HG03066 (cell line): ENCODE measurements at regions not wholly inside any gene's neighbourhood (a gene's known extent, or its start where the extent isn't known, plus 50 kb on each side); places are given as distances from the start of the nearest gene placed in this dataset.
"Not testable (repeated sequence)": the region's sequence is repeated elsewhere in the genome, so short reads cannot be mapped to it uniquely, and the experiment has no call there.

Experiments used
- ATAC-seq: cut with Tn5 transposase; IDR thresholded peaks from one replicate; pipeline ENCODE4 v1.9.1; 2021; ENCODE audit warnings: low read depth; ENCODE audit not compliant: unreplicated experiment

DNA sequence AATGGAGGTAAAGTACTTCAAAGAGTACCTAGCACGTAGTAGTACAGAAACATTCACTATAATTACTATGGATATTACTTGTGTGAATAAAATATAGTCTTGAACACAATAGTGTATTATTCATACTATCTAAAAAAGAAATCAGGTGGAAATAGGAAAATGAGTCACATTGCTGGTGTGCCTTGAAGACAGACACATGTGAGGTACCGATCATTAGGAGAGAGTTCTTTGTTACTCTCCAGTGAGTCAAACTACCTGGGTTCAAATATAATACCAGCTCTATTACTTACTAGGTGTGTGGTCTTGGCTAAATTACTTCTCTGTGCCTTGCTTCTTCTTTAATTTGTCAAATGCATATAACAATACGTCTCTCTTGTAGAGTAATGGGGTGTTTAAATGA is 50.8 kb upstream of the BEND6 start:
- no peak for ATAC-seq

DNA sequence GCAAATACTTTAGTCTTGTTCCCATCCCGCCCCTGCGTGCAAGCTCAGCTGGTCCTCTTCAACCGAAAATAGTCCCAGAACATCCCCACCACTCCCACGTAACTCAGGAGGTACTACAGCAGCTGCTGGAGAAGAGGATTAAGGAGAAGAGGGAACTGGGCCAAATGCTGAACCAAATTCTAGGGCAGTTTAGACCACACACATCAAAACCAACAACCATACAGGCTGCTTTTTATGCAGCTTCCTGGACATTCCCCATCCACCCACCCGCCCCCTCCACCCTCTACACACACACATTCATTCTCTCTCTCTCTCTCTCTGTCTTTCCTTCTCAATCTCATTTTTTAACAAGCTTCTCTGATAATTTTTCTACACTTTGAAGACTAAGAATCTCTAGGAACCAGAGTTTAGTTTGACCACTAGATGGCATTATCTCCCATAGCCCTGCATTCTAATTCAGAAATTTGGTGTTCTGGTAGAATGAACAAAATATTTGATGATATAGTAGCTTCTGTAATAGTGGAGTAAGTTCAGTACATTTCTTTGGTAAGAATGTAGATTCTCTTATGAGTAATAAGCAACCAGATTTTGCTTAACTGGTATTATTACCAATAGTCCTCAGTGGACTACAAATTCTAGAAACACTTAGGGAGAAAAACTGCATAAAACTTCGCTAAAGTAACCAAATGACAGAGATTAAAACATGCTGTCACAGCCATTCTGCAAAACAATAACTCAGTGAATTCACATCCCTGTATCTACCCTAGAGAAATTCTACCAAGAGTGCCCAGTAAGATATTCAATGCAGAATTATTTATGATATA is 52.1 kb upstream of the BEND6 start:
- no peak for ATAC-seq

DNA sequence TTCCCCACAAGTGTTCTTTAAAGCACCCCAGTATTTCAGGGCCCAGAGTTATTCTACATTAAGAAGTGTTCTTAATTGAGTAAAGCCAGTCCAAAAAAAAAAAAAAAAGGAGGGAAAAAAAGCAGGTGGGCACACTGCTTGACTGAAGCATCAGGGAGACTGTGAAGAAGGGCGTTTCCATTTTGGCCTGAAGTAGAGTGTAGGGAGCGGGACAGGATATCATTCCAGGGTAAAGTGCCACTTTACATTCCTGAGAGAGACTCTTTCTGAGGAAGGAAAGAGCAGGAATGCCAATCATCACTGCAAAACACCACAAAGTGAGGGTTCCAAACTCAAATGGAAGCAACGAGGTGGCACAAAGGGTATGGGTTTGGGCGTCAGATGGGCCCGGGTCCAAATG is 54.1 kb upstream of the BEND6 start:
- no peak for ATAC-seq

DNA sequence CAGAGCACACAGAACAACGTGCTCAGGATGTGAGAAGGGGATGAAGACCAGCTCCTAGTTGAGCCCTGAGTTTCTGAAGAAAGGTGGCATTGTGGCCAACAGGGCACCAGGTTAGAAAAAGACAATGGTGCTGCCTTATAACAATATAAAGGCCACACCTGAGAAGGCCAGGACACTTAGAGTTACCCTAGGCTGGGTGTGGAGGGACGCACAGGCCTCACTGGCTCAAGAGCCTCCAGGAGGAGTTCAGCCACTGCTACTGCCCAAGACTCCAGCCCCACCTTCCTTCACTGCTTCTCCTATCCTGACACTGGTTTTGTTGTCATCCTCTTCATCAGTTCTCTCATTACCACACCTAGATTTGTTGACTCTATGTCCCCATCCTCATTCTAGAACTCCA is 55.2 kb upstream of the BEND6 start:
- no peak for ATAC-seq

DNA sequence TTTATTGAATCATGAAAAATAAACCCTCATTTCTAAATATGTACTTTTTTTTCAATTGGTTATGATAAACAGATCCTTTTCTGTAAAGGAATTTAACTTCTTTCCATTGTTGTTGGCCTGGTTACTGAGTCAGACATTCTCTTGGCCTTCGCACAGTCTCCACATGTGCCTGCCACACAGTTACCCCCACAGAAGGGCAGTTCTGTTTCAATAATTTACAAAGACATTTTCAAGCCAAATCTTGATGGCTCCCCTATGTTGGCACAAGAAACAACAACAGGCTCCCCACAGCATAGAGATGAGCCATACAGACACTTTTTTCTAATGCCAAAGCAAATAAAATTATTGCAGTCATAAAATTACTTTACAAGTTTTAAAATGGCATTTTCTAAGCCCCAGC is 55.6 kb upstream of the BEND6 start:
- ATAC-seq = no peak

DNA sequence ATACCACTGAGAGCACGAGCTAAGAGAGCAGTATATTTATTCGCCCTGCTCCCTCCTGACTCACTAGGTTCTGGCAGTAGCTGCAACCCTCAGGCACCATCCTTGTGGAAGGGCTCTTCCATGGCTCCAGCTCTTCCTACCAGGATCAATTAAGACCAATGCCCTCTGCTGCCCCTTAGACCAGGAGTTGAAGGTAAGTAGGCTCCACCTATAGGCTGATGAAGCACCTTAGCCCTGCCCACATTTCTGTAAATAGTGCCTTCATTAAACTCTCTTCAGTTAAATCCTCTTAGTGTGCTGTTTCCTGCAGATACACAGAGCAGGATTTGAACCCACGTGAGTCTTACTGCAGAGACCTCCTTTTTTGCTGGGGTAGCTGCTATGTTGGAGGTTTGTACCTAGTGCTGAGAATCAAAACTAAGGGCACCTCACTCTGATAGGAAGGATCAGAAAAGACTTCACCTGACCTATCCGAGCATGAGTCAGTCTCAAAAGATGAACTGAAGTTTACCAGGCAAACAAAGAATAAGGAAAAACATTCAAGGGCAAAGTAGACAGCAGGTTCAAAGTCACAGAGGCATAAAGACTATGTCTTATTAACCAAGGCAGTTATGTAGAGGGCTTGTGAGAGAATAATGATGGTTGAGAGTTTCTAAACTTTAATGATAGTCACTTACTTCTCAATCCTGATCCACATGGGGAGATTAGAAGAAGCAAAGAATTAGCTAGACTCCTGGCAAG is 56.9 kb upstream of the BEND6 start:
- no peak for ATAC-seq

DNA sequence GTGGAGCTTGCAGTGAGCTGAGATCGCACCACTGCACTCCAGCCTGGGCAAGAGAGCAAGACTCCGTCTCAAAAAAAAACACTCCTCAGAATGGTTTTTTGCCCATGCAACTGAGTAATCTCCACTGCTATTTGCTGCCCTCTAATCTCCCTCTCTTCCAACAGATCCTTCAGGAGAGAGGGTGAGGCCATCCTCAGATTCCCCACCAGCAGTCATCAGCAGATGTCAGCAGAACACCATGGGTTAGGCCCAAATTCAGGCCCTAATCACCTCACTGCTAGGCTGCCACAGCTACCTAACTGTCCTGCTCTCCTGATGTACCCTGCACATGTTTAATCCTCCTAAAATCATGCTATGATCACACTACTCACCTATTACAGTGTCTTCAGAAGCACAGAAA is 63.2 kb upstream of the BEND6 start:
- ATAC-seq = no peak

DNA sequence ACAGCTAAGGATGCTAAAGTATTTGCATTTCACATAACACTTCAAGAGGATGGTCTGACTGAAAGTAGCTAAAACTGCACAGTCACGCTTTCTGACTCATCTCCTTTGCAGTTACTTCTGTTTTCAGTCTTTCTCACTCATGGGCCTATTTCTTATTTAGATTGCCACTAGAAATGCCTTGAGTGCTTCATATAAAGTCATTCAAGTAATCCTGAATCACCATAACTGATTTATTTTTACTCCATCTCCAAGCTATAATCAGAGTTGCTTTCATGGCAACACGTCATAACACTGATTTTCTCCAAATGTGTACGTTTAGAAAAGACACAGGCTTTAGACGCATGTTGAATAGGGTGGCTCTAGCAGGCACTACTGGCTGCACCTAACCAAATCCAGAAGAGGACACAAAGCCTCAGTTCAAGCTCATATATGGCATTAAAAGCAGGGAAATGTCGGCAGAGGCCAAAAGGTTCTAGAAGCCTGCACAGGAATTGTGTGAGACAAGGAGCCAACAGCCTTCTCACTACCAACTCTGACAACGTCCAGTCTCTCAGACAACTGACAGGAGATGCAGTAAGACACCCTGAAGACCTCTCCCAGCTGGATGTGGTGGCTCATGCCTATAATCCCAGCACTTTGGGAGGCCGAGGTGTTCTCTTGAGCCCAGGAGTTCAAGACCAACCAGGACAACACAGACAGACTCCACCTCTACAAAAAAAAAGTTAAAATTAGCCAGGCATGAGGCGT is 64.1 kb upstream of the BEND6 start:
- peak; percentile 97 for ATAC-seq

DNA sequence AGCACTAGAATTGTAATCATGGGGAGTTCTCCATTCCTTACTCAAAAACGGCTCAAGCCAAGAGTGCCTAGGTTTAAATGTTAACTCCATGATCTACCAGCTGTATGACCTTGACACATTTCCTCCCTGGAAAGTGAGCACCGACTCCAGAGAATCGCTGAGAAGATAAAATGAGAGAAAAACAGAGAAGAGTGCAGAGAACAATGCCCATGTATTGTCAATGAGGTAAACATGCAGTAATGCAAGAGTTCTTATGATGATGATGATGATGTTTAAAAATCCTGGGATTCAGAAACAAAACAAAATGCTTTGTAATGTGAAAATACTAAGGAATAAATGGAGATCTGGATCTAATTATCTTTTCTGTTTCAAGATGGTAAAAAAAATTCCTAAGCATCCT is 64.8 kb upstream of the BEND6 start:
- ATAC-seq = no peak

DNA sequence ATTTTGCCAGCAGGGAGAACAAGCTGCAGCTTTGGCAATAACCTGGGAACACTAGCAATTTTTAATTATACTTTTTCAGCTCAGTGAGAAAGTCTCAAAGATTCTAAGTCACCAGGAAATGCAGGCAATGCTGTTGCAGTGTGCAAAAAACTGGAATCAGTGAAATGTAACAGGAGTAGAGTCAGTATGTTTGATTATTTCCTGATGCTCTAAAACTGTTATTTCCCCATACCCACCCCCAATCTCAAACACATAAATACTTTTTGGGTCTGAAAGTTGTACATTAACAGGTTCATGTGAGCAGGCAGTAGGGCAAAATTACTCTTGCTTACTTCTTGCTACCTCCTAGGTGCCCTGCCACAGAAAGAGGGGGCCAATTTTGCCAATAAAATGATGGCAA is 65.4 kb upstream of the BEND6 start:
- ATAC-seq = no peak

DNA sequence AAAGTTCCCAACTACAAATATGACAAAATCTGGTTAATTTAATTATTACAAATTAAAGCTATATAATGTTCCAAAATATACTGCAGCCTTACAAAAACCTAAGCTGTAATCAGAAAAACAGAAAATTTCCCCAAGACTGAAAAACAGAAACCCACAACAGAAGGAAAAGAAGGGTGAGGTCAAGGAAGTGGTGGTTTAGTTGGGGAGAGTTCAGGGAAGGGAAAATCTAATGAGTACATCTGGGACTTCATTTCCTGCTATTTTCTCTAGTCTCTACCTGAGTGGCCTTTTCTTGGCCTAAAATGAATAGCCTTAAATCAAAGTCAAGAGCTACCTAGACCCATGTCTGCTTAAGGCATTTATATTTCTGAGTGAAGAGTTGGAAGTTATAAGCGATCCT is 66.2 kb upstream of the BEND6 start:
- ATAC-seq = no peak

DNA sequence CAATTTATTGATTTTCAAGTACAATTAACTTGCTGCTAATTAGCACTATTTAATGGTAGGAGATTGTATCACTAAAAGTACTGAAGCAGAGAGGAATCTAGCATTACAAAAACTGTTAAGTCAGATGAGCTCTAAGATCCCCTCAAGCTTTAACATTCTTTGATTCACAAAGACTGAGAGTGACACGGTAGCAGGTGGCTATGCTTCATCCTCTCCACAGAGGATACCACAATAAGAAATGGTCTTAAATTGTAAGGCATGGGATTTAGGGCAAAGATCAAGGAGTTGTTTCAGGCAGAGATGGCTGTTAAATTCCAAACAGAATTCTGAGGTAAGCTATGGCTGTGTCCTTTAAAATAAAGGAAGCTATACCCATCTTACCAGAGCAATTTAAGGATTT is 67.8 kb upstream of the BEND6 start:
- ATAC-seq = no peak

DNA sequence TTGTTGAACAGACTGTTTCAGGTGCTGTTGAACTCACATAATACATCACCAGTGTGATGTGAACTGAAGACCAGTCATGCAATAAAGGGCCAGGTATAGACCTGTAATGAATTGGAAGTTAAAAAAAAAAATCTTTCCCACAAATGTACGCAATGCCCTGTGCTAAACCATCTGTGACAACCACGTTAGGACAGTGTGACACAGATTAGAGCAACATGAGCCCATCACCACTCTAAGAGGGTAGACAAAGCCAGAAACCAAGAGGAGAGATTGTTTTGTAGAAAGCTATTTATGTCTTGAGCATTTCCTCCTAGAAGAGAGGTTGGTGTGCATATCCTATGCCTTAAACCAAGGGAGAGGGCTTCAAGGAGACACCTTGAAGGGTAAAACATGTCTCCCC is 77.0 kb upstream of the BEND6 start:
- no peak for ATAC-seq

DNA sequence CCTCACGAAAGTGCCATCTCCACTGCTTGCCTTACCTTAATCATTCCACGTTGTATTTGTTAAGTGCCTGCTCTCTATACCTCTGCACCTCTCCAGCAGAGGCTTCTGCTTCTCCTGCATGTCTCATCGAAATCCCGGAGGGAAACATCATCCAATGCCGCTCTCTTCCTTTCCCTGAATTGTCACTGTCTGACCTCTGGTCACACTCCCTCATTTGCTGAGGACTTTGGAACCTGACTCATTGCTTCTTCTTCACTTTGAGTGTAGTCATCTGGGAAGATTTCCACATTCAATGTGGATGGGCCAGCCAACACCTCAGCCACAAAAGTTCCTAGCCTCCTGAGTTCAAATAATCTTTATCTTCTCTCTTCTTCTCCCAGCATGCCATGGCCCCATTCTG is 78.9 kb upstream of the BEND6 start:
- ATAC-seq = no peak

DNA sequence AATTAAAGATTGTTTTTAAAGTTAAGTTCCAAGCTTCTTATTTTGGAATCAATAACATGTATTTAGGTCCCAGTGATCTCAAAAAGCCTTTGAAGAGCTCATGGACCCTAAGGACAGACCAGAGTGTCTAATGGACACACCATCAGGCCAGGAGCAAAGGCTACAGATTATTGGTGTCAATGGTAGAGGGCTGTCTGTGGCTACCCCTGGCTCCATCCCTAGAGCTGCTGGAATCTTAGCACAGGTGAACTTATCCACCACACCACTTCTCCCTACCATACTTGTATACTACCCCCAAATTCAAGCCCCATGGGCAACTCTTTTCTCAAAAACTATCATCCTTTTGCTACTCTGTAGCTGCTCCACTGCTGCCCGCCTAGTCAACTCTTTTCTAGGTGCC is 79.4 kb upstream of the BEND6 start:
- no peak for ATAC-seq

DNA sequence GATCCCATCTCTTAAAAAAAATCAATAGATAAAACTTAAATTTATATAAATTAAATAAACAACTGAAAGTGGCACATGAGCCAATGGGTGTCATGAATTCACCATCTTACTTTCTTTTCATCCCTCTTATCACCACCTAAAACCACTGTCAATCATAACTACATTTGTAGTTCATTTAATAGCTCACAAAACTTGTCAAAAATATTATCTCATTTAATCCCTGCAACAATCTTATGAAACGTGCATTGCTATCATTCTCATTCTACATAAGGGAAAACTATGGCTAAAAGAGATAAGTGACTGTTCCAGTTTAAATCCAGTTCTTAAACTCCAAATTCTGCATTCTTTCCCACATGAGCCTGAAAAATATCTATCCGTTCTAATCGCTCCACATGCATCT is 80.6 kb upstream of the BEND6 start:
- no peak for ATAC-seq

DNA sequence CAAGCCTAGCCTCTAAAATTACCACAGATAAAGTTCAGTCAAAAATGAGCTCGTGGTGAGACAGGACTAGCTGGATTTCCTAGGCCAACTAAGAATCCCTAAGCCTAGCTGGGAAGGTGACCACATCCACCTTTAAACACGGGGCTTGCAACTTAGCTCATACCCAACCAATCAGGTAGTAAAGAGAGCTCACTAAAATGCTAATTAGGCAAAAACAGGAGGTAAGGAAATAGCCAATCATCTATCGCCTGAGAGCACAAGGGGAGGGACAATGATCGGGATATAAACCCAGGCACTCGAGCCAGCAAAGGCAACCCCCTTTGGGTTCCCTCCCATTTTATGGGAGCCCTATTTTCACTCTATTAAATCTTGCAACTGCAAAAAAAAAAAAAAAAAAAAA is 84.9 kb upstream of the BEND6 start:
- not testable (repeated sequence) for ATAC-seq

DNA sequence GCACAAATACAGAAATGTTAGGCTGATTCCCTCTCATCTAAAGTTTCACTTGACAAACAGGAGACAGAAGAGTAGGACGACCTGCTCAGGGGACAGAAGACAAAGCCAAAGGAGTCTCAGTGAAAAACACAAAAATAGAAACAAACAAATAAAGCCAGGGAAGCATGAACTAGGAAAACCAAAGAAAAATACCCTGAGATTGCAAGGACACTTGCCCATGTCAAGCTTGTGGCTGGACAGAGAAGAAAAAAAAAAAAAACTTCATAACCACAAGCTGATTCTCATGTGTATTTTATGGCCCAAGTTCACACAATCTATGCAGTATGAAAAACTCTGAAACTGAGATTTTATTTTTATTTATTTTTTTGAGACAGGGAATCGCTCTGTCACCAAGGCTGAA is 85.6 kb upstream of the BEND6 start:
- no peak for ATAC-seq

DNA sequence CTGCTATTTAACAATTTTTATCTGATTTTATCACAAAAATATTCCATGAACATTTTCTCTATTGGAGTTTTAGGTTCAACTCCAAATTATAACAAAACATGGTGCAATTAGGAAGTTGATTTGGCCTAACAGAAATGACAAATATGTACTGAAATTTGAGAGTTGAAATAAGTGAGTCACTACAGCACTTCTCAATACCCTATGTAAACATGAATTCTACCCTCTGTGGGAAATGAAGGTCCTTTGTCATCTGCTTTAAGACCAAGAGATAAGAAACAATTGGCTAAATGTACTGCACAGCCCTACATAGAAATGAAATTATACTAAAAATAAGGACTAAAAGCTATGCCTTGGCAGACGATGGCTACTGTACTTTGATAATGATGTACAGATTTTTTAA is 86.2 kb upstream of the BEND6 start:
- ATAC-seq = no peak

DNA sequence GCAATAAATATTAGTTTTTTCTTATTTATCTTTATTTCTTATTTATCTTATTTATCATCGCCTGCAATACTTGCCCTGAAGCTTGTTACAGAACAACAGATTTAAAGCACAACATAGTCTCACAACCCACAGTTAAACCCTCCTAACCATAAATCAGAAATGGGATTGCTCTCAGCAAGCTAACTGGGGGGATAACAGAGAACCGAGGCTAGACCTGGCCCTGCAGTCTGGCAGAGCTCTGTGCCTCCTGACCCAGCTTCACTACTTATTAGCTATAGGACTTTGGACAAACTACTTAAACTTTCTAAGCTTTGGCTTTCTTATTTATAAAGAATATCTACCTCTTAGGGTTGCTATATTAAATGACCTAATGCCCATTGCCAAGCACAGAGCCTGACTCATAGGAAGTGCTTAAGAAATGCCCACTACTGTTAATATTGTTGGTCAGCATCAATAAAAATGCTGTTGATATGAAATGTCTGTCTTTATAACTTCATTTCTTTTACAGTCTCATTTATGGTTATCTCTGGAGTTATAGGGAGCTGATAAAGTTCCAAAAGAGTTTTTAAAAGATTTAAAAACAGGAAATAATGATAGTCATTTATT is 87.9 kb upstream of the BEND6 start:
- ATAC-seq = no peak
